Activated CD4-positive, alpha-beta T cell treated with anti-CD3 and anti-CD28 coated beads for 48 hours (primary cell): ENCODE measurements at regions not wholly inside any gene's neighbourhood (a gene's known extent, or its start where the extent isn't known, plus 50 kb on each side); places are given as distances from the start of the nearest gene placed in this dataset.

Experiments
- DNase-seq: peaks from one replicate; pipeline ENCODE4 v3.0.0-alpha.2; 2020

DNA sequence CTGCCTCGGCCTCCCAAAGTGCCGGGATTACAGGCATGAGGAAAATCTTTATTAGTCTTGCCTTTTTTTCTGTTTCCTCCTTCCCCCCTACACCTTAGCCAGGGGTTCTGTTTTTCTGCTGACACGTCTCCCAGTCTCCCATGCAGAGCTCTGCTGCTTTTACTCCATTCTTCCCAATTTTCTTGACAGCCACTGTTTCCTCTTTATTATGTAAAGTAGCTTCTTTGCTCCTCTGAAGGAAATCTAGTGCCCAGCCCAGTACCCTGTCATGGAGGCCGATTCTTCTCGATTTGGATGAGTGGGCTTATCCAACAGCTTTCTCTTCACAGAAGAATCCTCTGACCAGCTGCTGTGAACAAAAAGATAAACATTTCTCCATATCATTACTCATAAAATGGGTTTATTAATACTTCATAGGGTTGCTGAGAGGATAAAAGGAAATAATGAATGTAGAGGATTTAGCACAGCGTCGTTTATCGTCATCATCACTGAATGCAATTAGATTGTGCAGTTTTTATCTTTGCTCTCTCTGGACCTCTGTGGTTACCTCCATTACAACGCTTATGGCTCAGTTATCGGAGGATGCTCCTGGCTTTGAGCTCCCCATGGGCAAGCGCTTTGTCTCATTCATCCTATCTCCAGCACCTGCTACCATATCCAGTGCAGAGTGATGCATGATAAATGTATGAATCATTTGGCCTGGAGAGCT is 375.6 kb upstream of the C11orf87 start:
- DNase-seq = no peak

DNA sequence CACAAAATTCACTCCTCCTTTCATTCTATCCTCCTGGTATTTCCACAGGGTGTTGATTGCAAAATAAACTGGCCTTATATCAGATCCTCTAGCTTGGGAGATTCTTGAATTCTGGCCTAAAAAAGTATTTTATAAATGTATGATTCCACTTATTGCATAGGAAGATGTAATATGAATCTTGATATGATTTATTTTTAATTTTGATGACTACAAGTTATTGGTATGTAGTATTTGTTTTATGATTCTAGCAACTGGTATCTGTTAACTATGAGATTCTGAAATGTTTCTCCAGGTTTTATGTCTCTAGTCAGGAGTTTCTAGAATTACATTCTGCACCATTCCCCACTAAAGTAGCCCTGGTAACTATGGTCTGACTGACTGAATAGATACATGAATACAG is 373.9 kb upstream of the C11orf87 start:
- DNase-seq = no peak

DNA sequence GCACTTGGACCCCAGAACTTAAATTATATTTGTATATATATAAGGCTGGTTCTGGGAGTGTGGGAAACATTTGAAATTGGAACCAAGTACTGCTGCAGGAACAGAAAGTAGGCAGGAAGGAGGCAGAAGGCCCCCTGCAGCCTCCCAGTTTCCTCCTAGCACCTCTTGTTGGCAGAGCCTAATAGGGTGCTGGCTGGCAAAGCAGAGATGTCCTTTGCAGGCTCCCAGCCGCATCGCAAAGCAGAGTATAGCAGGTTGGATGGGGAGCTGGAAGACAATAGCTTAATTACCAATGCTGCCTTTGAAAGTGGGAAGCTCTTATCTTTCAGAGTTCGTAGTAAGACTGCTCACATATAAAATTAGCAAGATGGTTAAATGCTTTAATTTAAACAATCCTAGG is 370.8 kb upstream of the C11orf87 start:
- no peak for DNase-seq

DNA sequence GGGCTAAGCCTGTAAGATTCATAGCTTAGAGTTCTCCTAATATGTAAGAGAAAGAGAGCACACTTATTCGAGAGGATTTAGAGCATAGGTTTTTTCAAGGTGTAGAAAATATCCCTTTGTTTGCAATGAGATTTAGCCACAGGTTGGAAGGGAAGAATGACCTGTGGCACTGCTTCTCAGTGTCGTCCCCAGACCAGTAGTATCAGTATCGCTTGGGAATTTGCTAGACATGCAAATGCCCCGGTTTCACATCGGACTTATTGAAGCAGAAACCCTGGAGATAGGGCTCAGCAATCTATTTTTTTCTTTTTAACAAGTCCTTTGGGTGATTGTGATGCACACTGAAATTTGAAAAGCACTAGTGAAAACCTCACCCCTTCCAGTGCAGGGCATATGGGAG is 362.6 kb upstream of the C11orf87 start:
- DNase-seq = no peak

DNA sequence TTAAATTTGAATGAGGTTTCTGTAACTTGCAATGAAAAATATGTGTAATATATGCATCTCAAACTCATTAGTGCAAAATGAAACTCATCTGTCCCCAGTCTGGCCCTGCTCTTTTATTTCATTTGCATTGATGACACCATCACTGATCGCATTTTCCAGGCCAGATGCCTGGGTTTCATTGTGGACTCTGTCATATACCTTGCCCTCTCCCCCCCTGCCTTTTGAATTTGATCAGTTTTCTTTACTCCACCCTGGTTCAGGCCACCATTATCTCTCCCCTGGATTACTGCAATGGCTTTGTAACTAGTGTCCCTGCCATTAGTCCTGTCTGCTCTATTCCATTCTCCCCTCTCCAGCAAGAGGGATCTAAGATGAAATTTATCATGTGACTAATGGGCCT is 360.6 kb upstream of the C11orf87 start:
- DNase-seq = no peak

DNA sequence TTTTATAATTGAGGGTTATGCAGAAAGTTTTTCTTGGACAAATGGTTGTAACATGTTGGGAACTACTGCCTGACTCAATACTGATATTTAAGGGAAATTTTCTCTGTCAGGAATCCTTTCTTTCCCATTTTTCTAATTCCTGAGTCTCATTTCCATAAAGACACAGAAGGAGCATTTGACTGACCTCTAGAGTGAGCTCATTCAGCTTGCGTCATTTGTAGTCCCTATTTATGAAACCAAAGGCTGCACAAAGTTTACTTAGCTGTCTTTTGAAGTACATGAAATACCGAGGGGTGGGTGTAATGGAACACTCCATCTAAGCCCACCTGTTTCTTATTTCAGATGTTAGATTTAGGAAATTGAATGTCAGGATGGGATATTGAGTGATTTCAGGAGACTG is 359.5 kb upstream of the C11orf87 start:
- no peak for DNase-seq

DNA sequence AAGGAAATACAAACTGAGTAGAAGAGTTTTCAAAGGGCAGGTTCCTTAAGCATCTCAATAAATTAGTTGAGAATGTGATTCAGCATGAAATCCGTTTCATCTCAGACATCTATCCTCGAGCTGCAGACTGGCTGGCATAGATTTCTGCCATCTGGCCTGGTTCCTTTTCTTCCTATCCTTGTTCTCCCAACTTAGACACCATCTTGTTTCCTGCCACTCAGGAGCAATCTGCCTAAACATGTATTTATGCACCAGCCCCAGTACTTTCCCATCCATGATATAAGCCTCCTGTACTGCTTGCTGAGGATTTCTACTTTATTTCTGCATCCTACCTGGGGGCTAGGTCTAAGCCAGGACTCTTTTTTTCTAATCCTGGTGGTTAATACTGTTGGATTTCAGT is 359.1 kb upstream of the C11orf87 start:
- no peak for DNase-seq

DNA sequence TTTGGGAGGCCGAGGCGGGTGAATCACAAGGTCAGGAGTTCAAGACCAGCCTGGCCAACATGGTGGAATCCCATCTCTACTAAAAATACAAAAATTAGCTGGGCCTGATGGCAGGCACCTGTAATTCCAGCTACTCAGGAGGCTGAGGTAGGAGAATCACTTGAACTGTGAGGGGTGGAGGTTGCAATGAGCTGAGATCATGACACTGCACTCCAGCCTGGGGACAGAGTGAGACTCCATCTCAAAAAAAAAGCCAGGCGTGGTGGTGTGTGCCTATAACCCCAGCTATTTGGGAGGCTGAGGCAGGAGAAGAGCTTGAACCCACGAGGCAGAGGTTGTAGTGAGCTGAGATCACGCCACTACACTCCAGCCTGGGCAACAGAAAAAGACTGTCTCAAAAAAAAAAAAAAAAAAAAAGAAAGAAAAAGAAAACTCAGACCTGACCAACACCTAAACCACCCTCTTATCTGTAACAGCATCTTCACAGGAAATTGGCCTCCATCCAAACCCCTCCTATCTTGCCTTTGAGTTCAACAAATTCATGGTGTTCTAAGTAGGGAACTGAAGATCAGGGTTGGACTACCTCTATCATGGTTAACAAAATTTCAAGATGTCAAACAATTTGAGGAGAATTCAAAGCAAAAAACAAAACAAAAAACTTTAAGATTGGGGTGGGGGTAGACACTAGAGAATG is 357.2 kb upstream of the C11orf87 start:
- peak; percentile 5 for DNase-seq

DNA sequence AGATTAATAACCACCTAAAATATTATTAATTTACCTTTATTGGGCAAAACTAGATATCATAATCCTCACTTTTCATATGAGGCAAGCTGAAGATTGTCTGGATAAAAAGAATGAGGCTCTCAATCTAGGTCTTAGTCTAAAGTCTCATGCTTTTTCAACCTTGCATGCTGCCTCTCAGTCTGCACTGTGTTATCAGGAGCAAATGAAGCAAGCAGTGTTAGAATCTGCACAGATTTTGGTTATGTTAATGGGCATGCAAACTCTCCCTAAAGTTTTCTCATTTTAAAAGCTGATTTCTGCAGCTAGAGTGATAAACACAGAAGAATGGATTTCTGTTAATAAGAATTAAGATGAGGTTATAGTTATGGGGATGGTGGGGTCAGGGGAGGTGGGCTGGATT is 350.7 kb upstream of the C11orf87 start:
- DNase-seq = no peak

DNA sequence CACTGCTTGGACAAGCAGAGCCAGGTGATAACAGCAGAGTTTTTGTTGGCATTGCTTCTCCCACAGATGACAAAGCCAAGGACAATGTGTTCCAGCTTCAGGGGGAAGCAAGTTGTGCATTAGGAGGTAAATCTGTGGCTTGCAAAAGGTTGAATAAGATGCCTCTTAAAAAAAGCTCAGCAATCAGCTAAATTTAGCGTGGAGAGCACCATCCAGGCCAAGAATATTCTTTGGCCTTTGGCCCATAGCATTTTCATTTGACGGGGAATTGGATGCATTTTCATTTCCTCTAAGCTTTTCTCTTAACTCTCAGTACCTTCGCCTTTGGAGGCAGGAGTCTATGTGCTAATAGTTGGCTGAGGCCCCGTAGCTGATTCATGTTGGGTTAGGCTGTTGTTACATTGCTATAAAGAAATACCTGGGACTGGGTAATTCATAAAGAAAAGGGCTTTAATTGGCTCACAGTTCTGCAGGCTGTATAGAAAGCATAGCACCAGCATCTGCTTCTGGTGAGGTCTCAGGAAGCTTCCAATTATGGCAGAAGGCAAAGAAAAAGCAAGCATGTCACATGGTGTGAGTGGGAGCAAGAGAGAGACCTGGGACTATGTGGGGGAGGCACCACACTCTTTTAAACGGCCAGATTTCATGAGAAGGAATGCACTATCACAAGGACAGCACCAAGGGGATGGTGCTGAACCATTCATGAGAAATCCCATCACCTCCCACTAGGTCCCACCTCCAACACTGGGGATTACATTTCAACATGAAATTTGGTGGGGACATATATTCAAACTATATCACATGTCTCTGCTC is 350.1 kb upstream of the C11orf87 start:
- DNase-seq = no peak

DNA sequence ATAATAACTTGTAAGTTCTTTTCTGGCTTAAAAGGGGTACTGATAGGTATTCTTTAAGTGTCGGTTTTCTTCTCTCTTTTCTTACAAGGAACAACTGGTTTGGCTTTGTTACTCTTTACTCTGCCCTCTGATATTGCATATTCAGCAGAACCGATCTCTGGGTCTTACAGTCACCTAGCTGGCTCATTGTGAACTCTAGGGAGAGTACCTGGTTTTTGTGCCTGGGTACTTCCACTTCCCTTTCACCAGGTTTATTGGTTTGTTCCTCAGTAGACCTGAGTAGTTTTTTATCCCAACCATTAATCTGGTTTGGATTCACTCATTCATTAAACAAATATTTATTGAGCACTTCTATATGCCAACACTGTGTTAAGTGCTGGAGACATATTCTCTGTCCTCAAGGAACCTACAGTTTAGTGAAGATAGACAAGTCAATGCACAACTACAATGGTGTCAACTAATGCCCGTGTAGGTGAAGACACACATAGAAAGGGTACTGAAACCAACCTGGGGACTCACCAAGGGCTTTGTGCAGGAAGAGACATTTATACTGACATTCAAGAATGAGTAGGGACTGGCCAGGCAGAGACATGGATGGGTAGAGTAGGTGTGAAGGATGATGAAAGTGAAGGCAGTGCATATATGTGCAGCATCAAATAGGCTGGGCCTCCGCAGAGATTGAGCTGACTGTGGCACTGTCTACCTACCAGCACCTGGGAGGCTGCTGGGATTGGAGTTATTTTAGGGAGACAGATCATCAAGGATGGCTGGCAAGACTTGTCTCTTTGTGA is 348.8 kb upstream of the C11orf87 start:
- no peak for DNase-seq

DNA sequence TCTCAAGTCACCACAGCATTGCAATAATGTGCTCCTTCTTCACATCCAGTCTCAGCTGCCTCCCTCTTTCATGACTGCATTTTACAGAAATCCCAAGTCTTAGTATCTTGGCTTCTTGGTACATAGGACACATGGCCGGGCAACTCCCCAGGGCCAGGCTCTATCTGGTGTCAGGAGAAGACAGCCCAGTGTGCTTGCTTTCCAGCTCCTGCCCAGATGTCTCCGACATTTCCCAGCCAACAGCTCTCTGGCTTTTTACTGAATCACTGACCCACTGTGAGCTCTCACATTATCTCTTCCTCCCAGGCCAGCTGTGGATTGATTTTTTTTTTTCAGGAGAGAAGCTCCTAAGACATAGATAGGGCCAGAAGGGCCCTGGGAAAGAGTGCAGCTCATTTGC is 346.0 kb upstream of the C11orf87 start:
- DNase-seq = no peak

DNA sequence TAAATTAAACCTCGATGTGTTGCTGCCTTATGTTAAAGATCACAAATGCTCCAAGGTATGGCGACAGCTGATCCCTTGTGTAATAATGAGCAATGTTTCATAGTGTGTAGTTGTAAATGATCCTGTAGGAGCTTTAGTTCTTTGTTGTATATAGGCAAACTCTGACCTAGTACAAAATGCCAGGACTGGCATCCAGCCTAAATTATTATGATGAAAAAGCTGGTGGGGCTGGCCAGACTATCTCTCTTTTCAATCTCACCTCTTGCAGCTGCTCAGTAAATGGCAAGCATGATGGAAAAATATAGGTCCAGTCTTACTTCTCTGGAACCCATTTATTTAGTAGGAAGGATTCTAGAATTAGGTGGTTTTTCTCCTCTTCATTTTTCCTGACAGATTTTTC is 345.1 kb upstream of the C11orf87 start:
- no peak for DNase-seq

DNA sequence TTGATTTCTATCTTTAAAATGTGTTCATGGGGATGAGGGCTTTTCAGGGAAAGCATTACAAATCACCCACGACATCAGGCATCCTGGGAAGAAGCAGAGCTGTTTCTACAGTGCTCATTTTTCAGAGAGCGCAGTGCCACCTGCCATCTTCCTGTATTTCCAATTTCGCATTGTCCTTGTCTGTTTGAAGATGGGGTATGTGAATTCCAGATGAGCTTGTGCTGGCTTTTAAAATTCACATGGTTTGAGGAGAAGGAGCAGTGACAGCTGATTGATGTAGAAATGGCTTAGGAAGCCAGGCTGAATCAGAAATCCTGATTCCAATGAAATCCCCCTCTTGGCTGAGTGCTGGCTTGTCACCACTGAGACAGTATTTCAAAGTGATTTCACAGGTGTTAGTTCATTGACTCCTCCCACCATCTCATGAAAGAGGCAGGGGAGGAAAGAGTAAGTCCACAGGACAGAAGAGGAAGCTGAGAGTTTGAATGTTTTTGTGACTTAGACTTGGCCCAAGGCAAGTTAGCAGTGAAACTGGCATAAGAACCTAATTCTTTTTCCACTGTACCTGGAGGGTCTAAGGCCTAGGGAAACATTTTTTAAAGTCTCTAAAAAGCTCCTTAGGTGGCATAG is 344.6 kb upstream of the C11orf87 start:
- DNase-seq = no peak

DNA sequence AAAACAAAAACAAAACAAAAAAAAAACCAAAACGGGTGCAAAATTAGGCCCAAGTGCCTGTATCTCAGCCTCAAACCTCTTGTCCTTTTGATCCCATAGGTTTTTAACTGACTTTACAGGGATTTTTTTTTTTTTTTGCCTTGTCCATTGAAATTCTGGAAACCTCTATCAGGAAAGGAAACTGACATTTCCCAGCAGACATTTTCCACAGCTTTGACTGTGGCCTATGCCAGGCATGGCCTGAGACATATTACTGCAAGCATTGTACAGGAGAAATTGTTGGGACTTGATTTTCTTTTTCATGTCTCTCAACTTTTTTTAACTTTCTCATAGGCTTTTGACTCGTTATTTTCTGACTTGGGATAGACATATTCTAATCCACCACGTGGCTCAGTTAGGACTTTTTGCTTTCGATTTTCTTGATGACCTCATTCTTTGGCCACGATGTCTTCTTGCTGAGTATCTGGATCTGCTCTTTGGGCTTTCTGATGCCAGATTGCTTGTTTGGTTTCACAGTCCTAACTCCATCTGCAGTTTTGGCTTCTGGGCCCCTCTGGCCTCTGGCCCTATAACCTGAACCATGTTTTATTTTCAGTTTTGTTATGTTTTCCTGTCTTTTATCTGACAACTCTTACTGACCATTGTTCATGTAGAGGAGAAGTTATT is 336.1 kb upstream of the C11orf87 start:
- no peak for DNase-seq

DNA sequence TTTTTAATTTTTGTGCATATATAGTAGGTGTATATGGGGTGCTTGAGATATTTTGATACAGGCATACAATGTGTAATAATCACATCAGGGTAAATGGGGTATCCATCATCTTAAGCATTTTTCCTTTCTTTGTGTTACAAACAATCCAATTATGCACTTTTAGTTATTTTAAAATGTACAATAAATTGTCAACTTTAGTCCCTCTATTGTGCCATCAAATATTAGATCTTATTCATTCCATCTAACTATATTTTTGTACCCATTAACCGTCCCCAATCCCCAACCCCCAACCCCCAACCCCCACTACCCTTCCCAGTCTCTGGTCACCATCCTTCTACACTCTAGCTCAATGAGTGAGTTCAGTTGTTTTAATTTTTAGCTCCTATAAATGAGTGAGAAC is 335.1 kb upstream of the C11orf87 start:
- DNase-seq = no peak

DNA sequence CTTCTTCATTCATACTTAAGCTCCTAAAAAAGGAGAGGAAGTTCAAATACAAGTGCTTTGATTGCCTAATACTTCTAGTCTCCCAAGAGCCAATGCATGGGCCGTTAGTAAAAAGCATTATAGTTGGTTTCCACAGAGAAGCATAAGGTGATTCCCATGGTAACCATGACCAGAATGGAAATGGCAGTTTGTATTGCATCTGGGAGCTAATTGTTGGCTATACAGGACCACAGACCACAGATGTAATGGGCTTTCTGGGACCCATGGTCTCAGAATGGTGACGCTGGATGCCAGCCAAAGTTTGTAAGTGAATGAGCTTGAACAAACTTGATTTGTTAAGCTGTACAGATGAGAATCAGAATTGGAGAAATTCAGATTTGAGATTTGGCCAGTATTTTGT is 333.9 kb upstream of the C11orf87 start:
- DNase-seq = no peak

DNA sequence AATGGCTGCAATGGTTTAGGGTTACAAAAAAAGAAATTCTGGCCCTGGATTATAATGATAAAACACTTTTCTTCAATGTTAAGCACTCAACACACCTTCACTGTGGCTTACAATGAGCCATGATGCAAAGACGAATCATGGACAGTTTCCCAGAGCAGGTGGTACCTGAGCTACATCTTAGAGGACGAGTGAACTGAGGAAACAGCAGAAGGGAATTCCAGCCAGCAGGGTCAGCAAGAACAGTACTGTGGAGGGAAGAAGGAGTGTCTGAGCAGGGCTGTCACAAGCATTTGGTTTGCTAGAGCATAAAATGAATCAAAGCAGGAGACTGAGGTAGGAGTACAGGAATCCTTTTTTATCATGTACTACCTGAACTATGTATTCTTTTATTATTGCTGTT is 332.8 kb upstream of the C11orf87 start:
- no peak for DNase-seq

DNA sequence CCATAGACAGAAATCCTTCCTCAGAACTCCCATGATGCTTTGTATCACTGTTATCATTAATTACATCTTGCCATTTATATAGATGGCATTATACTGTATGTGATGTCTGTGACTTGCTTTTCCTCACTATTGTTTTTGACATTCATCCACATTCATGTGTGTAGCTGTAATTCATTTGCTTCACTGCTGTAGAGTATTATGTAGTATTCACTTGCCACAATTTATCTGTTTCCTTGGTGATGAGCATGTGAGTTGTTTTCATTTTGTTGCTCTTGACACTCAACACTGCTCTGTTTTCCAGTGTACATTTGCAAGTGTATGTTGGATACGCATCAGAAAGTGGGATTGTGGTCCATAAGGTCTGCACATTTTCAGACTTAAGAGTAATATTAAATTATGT is 328.6 kb upstream of the C11orf87 start:
- no peak for DNase-seq

DNA sequence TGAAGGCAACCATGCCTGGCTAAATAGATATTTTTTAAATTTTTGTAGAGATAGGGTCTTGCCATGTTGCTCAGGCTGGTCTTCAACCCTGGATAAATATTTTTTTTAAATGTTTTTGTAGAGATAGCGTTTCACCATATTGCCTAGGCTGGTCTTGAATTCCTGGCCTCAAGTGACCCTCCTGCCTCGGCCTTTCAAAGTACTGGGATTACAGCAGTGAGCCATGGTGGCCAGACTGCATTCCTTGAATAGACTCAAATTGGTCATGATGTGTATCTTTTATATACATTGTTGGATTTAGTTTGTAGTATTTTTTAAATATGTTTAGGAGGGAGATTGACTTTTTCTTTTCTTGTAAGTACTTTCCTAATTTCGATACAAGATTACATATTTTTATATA is 325.7 kb upstream of the C11orf87 start:
- DNase-seq = no peak

DNA sequence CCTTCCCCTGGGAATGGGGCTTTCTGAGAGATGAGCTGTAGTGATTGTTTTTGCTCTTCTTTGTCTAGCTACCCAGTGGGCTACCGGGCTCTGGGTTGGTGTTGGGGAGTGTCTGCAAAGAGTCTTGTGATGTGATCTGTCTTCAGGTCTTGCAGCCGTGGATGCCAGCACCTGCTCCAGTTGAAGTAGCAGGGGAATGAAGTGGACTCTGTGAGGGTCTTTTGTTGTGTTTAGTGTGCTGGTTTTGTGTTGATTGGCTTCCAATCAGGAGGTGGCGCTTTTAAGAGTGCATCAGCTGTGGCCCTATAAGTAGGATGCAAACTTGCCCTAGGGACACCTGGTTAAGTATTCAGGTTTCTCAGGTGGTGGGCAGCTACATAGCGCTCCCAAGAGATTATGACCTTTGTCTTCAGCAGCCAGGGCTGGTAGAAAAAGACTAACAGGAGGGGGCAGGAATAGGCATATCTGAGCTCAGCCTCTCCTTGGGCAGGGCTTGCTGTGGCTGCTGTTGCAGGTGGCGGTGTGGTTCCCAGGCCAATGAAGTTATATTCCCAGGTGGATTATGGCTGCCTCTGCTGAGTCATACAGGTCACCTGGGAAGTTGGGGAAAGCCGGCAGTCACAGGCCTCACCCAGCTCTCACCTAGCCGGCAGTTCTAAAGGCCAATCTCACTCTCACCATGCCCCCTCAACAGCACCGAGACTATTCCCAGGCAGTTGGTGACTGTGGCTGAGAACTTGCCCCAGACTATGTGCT is 315.7 kb upstream of the C11orf87 start:
- no peak for DNase-seq
